GM23248 (cell line): ENCODE measurements at regions not wholly inside any gene's neighbourhood (a gene's known extent, or its start where the extent isn't known, plus 50 kb on each side); places are given as distances from the start of the nearest gene placed in this dataset.

Source experiments
- DNase-seq: peaks from one replicate; pipeline ENCODE4 v3.0.0-alpha.2; 2015
- H2AFZ ChIP-seq: fragments of 200-600 bp; sonication (generic); 2 replicates; pipeline ENCODE4 v1.6.1; 2016; ENCODE audit warnings: antibody characterized with exemption
- H3F3A ChIP-seq: fragments of 200-600 bp; sonication (generic); 2 replicates; pipeline ENCODE4 v1.6.1; 2016; ENCODE audit warnings: mild to moderate bottlenecking, antibody characterized with exemption, mixed run types; ENCODE audit not compliant: insufficient read depth
- H3K27ac ChIP-seq: fragments of 200-600 bp; sonication (generic); 2 replicates; pipeline ENCODE4 v1.5.1; 2016; ENCODE audit warnings: mild to moderate bottlenecking
- H3K27me3 ChIP-seq: fragments of 200-600 bp; sonication (generic); replicated peaks from 2 replicates; pipeline ENCODE4 v1.6.1; 2016; ENCODE audit warnings: mild to moderate bottlenecking; ENCODE audit not compliant: insufficient read depth
- H3K36me3 ChIP-seq: fragments of 200-600 bp; sonication (generic); 2 replicates; pipeline ENCODE4 v1.6.1; 2016; ENCODE audit warnings: low read depth, mild to moderate bottlenecking
- H3K4me1 ChIP-seq: fragments of 200-600 bp; sonication (generic); 2 replicates; pipeline ENCODE4 v1.6.1; 2016; ENCODE audit warnings: mild to moderate bottlenecking; ENCODE audit not compliant: insufficient read depth
- H3K4me2 ChIP-seq: fragments of 200-600 bp; sonication (generic); one replicate; pipeline ENCODE4 v1.6.1; 2016; ENCODE audit warnings: mild to moderate bottlenecking; ENCODE audit not compliant: unreplicated experiment
- H3K4me3 ChIP-seq: fragments of 200-600 bp; sonication (generic); 2 replicates; pipeline ENCODE4 v1.5.1; 2016; ENCODE audit warnings: mild to moderate bottlenecking
- H3K79me2 ChIP-seq: fragments of 200-600 bp; sonication (generic); 2 replicates; pipeline ENCODE4 v1.6.1; 2016; ENCODE audit warnings: mild to moderate bottlenecking; ENCODE audit not compliant: insufficient read depth
- H3K9ac ChIP-seq: fragments of 200-600 bp; sonication (generic); 2 replicates; pipeline ENCODE4 v1.6.1; 2016; ENCODE audit warnings: mild to moderate bottlenecking
- H3K9me2 ChIP-seq: fragments of 200-600 bp; sonication (generic); 2 replicates; pipeline ENCODE4 v1.6.1; 2016; ENCODE audit warnings: mixed run types, mild to moderate bottlenecking, moderate library complexity; ENCODE audit not compliant: insufficient read depth
- H3K9me3 ChIP-seq: fragments of 200-600 bp; sonication (generic); one replicate; pipeline ENCODE4 v1.6.1; 2017; ENCODE audit warnings: low read depth
- H4K20me1 ChIP-seq: fragments of 200-600 bp; sonication (generic); 2 replicates; pipeline ENCODE4 v1.6.0; 2016; ENCODE audit not compliant: insufficient read depth
- EZH2 ChIP-seq: fragments of 200-600 bp; sonication (generic); IDR thresholded peaks from 2 replicates; pipeline ENCODE4 v1.6.1; 2018; ENCODE audit warnings: antibody characterized with exemption, mild to moderate bottlenecking; ENCODE audit not compliant: insufficient read depth, poor library complexity, severe bottlenecking
- EZH2phosphoT487 ChIP-seq: fragments of 200-600 bp; sonication (generic); IDR thresholded peaks from 2 replicates; pipeline ENCODE4 v1.6.1; 2018; ENCODE audit warnings: antibody characterized with exemption, moderate library complexity, mild to moderate bottlenecking, low read depth; ENCODE audit not compliant: insufficient read depth
- whole genome bisulfite sequencing, 2 experiments: methylation state at CpG; one replicate each; pipeline ENCODE4 v1.1.6; 2015 to 2017; ENCODE audit warnings: low lambda C conversion rate in 2 of 2, low coverage in 1 of 2; ENCODE audit errors: missing lambda C conversion rate in 2 of 2; 5-methylcytosine and 5-hydroxymethylcytosine counted together
- in situ Hi-C: fragments of 300-500 bp; cut with MboI; formaldehyde crosslinking; loops from 2 replicates; pipeline ENCODE4 v1.15.0; 2020

DNA sequence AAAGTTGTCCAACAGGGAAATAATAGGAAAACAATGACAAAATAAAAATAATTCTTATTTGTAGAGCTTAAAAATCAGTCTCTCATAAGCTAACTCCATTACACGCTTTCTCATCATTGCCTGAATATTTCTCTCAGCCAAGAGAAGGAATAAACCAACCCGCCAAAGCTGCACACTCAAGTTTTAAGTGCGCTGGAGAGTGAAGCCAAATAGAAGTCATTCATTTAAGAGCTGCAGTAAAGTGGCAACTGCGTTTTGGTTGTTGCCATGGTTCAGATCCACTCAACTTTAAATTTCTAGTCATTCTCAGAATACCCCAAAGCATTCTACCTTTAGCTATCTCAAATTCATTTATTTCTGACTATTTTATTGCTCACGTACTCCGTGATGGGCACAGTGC lies 230.7 kb downstream of the CBLN4 start:
- H3K27me3 ChIP-seq: no peaks in the 10 kb centered on the region
- no peaks in the 10 kb centered on the region for H3K9me2 ChIP-seq
- H3K36me3 ChIP-seq: no peaks in the 10 kb centered on the region
- no peaks in the 10 kb centered on the region for H3K4me1 ChIP-seq
- H2AFZ ChIP-seq: no peak overlapping the region
- no peaks in the 10 kb centered on the region for H3K79me2 ChIP-seq
- no peak for DNase-seq
- no peak overlapping the region for H3K4me3 ChIP-seq
- no peak overlapping the region for H3K9ac ChIP-seq
- no peak overlapping the region for H3K27ac ChIP-seq
- no peak for TF ChIP-seq EZH2
- no peak for TF ChIP-seq EZH2phosphoT487
- in situ Hi-C loops: no loop called here
- H3K9me3 ChIP-seq: no peaks in the 10 kb centered on the region
- no peaks in the 10 kb centered on the region for H4K20me1 ChIP-seq
- WGBS, 2 experiments: 13 to 18% methylated on average over 6 of the region's 6 CpGs
- H3F3A ChIP-seq: no peaks in the 10 kb centered on the region
- H3K4me2 ChIP-seq: no peak overlapping the region

DNA sequence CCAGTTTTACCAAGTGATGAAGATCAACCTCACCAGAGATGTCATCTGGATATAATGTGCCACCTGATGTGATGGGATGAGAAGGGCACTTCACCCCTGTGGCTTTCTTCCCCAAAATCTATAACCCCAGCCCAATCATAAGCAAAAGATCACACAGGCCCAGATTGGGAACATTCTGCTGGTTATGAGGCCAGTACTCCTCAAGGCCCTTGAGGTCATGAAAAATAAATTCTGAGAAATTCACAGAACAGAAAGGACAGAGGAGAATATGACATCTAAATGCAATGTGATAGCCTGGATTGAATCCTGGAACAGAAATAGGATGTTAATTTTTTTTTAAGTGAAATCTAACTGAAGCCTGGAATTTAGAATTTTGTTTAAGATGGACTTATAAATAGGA lies 243.5 kb downstream of the CBLN4 start:
- no peaks in the 10 kb centered on the region for H3K36me3 ChIP-seq
- H3K9me3 ChIP-seq: no peaks in the 10 kb centered on the region
- H3K79me2 ChIP-seq: no peaks in the 10 kb centered on the region
- no peak overlapping the region for H3K4me2 ChIP-seq
- DNase-seq: no peak
- no peak overlapping the region for H3K9ac ChIP-seq
- in situ Hi-C loops: no loop called here
- no peak overlapping the region for H3K27ac ChIP-seq
- H3K4me1 ChIP-seq: no peaks in the 10 kb centered on the region
- TF ChIP-seq EZH2phosphoT487 (no peak), EZH2 (no peak)
- H3K4me3 ChIP-seq: no peak overlapping the region
- H3K9me2 ChIP-seq: no peaks in the 10 kb centered on the region
- no peaks in the 10 kb centered on the region for H3K27me3 ChIP-seq
- no peaks in the 10 kb centered on the region for H4K20me1 ChIP-seq
- H2AFZ ChIP-seq: no peak overlapping the region
- no peaks in the 10 kb centered on the region for H3F3A ChIP-seq

DNA sequence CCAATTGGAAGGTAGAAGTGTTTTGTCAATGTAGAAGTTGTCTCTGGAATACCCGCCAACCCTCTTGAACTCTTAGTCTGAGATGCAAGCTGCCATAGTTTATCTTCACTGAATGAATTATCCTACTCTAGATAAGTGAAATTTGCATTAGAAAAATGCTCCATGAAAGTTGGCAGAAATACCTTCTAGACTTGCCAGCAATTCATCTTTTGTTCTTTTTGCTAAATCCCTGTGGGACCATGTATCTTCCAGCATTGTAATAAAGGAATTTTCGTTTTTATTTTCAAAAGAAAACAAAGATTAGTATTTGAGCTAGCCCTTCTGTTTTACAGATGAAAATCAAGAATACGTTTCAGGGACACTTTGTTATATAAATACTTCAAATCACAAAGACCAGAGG lies 244.2 kb downstream of the CBLN4 start:
- TF ChIP-seq EZH2: no peak
- TF ChIP-seq EZH2phosphoT487: no peak
- H3K27me3 ChIP-seq: no peaks in the 10 kb centered on the region
- H2AFZ ChIP-seq: no peak overlapping the region
- no peak for DNase-seq
- H3K36me3 ChIP-seq: no peaks in the 10 kb centered on the region
- H3F3A ChIP-seq: no peaks in the 10 kb centered on the region
- H3K9me2 ChIP-seq: no peaks in the 10 kb centered on the region
- no peaks in the 10 kb centered on the region for H3K4me1 ChIP-seq
- in situ Hi-C loops: no loop called here
- no peaks in the 10 kb centered on the region for H4K20me1 ChIP-seq
- H3K27ac ChIP-seq: no peak overlapping the region
- no peak overlapping the region for H3K4me2 ChIP-seq
- WGBS, 2 experiments: 7 to 8% methylated on average over 3 of the region's 3 CpGs
- H3K9me3 ChIP-seq: no peaks in the 10 kb centered on the region
- no peak overlapping the region for H3K4me3 ChIP-seq
- no peaks in the 10 kb centered on the region for H3K79me2 ChIP-seq
- no peak overlapping the region for H3K9ac ChIP-seq

- TF ChIP-seq EZH2phosphoT487 (no peak), EZH2 (no peak)
Measured at GRCh38 chr20:55760586-55760985, 244.7 kb downstream of the CBLN4 start.

GRCh38 chr20:55755861-55756260 lies 249.5 kb downstream of the CBLN4 start:
- H3K4me2 ChIP-seq: no peak overlapping the region
- H3K4me1 ChIP-seq: no peaks in the 10 kb centered on the region
- H3K79me2 ChIP-seq: no peaks in the 10 kb centered on the region
- H3K4me3 ChIP-seq: no peak overlapping the region
- no peaks in the 10 kb centered on the region for H3K9me3 ChIP-seq
- TF ChIP-seq EZH2phosphoT487 (no peak), EZH2 (no peak)
- no peaks in the 10 kb centered on the region for H3F3A ChIP-seq
- H3K9ac ChIP-seq: no peak overlapping the region
- no peak overlapping the region for H2AFZ ChIP-seq
- no peaks in the 10 kb centered on the region for H3K36me3 ChIP-seq
- in situ Hi-C loops: no loop called here
- no peaks in the 10 kb centered on the region for H4K20me1 ChIP-seq
- no peaks in the 10 kb centered on the region for H3K9me2 ChIP-seq
- no peaks in the 10 kb centered on the region for H3K27me3 ChIP-seq
- 16 to 21% methylated on average over 3 of the region's 3 CpGs for WGBS, 2 experiments
- no peak overlapping the region for H3K27ac ChIP-seq
- no peak for DNase-seq

More at GRCh38 chr20:55760586-55760985, 244.7 kb downstream of the CBLN4 start:
- H3K9me2 ChIP-seq: no peaks in the 10 kb centered on the region
- no peak overlapping the region for H3K27ac ChIP-seq
- DNase-seq: no peak
- no peak overlapping the region for H3K4me2 ChIP-seq
- H3K4me1 ChIP-seq: no peaks in the 10 kb centered on the region
- no peaks in the 10 kb centered on the region for H3K27me3 ChIP-seq
- no peak overlapping the region for H3K4me3 ChIP-seq
- H3K36me3 ChIP-seq: no peaks in the 10 kb centered on the region
- no peak overlapping the region for H3K9ac ChIP-seq
- H2AFZ ChIP-seq: no peak overlapping the region
- no peaks in the 10 kb centered on the region for H3K9me3 ChIP-seq
- no peaks in the 10 kb centered on the region for H4K20me1 ChIP-seq
- no peaks in the 10 kb centered on the region for H3F3A ChIP-seq
- in situ Hi-C loops: no loop called here
- WGBS, 2 experiments: 1 to 7% methylated on average over 3 of the region's 3 CpGs
- no peaks in the 10 kb centered on the region for H3K79me2 ChIP-seq
